HEK293T (cell line): ENCODE measurements at regions not wholly inside any gene's neighbourhood (a gene's known extent, or its start where the extent isn't known, plus 50 kb on each side); places are given as distances from the start of the nearest gene placed in this dataset.

ENCODE experiments used
- ARNT ChIP-seq: fragments of 450-650 bp; IDR thresholded peaks from 2 replicates; pipeline ENCODE4 v1.6.1; 2017; ENCODE audit warnings: mild to moderate bottlenecking
- BHLHE40 ChIP-seq: fragments of 450-650 bp; IDR thresholded peaks from 2 replicates; pipeline ENCODE4 v1.6.1; 2016; ENCODE audit warnings: mild to moderate bottlenecking, moderate library complexity, borderline replicate concordance
- CTBP1 ChIP-seq: fragments of 450-650 bp; IDR thresholded peaks from 2 replicates; pipeline ENCODE4 v1.6.1; 2016; ENCODE audit warnings: borderline replicate concordance
- ELF4 ChIP-seq: fragments of 450-650 bp; IDR thresholded peaks from 2 replicates; pipeline ENCODE4 v1.6.1; 2017; ENCODE audit warnings: antibody characterized with exemption
- FOXA1 ChIP-seq: fragments of 450-650 bp; IDR thresholded peaks from 2 replicates; pipeline ENCODE4 v1.6.1; 2016; ENCODE audit warnings: mild to moderate bottlenecking
- FOXK2 ChIP-seq: fragments of 450-650 bp; IDR thresholded peaks from 2 replicates; pipeline ENCODE4 v1.6.1; 2016; ENCODE audit warnings: mild to moderate bottlenecking
- FOXM1 ChIP-seq: fragments of 450-650 bp; IDR thresholded peaks from 2 replicates; pipeline ENCODE4 v1.6.1; 2017; ENCODE audit warnings: mild to moderate bottlenecking, borderline replicate concordance
- HDGF ChIP-seq: fragments of 450-650 bp; IDR thresholded peaks from 2 replicates; pipeline ENCODE4 v1.6.1; 2017; ENCODE audit warnings: antibody characterized with exemption, borderline replicate concordance
- LEF1 ChIP-seq: fragments of 450-650 bp; IDR thresholded peaks from 2 replicates; pipeline ENCODE4 v1.6.1; 2017; ENCODE audit warnings: mild to moderate bottlenecking, borderline replicate concordance
- PKNOX1 ChIP-seq: fragments of 450-650 bp; IDR thresholded peaks from 2 replicates; pipeline ENCODE4 v1.6.1; 2016
- SP1 ChIP-seq: fragments of 450-650 bp; IDR thresholded peaks from 2 replicates; pipeline ENCODE4 v1.6.1; 2017
- SUZ12 ChIP-seq: fragments of 450-650 bp; IDR thresholded peaks from 2 replicates; pipeline ENCODE4 v1.6.1; 2016; ENCODE audit warnings: mild to moderate bottlenecking
- TARDBP ChIP-seq: fragments of 450-650 bp; IDR thresholded peaks from 2 replicates; pipeline ENCODE4 v1.6.1; 2016
- ZNF384 ChIP-seq: fragments of 450-650 bp; IDR thresholded peaks from 2 replicates; pipeline ENCODE4 v1.6.1; 2016

DNA sequence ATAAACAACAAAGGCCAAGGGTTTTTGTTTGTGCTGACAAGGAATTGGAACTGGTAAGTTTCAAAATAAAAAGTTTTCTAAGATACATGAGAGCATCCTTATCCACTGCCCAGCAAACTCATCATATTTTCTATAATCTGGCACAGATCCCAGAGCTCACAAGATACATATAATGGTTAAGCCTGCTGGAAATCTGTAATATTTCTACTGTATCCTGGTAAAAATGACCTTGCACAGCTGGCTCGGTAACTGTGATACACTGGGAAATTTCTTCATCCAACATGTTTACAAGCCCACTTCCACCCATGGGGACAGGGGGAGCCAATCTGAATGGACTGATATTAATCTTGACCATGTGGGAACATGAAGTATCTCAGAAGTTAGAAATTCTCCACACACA is 425.4 kb upstream of the MMADHC start:
- no peak for TF ChIP-seq CTBP1
- TF ChIP-seq FOXM1, result no peak
- TF ChIP-seq FOXA1, result no peak
- no peak for TF ChIP-seq FOXK2
- TF ChIP-seq BHLHE40, result no peak
- no peak for TF ChIP-seq ARNT
- TF ChIP-seq SP1, result no peak
- no peak for TF ChIP-seq PKNOX1
- no peak for TF ChIP-seq SUZ12
- TF ChIP-seq ZNF384, result no peak
- TF ChIP-seq HDGF, result no peak
- TF ChIP-seq ELF4, result no peak
- TF ChIP-seq TARDBP, result no peak
- no peak for TF ChIP-seq LEF1
